ENCODE measurements at regions not wholly inside any gene's neighbourhood (a gene's known extent, or its start where the extent isn't known, plus 50 kb on each side); places are given as distances from the start of the nearest gene placed in this dataset.

DNA sequence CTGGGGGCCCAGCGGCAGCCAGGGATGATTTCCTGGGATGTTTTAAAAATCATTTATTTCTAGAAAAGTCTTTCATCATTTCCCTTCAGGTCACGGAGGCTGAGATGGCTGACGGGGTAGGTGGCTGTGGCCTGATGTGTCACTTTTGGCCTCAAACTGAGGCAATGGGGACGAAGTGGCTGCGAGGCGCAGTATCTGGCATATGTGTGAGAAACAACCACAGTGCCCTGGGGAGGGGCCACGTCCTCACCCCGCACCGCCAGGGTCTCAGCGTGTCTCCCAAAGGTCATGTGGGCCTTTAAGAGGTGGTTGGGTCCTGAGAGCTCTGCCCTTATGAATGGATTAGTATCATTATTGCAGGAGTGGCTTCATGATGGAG is 120.0 kb downstream of the CEBPB start:
- TF ChIP-seq, protein P1, sequence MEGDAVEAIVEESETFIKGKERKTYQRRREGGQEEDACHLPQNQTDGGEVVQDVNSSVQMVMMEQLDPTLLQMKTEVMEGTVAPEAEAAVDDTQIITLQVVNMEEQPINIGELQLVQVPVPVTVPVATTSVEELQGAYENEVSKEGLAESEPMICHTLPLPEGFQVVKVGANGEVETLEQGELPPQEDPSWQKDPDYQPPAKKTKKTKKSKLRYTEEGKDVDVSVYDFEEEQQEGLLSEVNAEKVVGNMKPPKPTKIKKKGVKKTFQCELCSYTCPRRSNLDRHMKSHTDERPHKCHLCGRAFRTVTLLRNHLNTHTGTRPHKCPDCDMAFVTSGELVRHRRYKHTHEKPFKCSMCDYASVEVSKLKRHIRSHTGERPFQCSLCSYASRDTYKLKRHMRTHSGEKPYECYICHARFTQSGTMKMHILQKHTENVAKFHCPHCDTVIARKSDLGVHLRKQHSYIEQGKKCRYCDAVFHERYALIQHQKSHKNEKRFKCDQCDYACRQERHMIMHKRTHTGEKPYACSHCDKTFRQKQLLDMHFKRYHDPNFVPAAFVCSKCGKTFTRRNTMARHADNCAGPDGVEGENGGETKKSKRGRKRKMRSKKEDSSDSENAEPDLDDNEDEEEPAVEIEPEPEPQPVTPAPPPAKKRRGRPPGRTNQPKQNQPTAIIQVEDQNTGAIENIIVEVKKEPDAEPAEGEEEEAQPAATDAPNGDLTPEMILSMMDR (IDR thresholded peaks at IDR 0.05), result no peak

DNA sequence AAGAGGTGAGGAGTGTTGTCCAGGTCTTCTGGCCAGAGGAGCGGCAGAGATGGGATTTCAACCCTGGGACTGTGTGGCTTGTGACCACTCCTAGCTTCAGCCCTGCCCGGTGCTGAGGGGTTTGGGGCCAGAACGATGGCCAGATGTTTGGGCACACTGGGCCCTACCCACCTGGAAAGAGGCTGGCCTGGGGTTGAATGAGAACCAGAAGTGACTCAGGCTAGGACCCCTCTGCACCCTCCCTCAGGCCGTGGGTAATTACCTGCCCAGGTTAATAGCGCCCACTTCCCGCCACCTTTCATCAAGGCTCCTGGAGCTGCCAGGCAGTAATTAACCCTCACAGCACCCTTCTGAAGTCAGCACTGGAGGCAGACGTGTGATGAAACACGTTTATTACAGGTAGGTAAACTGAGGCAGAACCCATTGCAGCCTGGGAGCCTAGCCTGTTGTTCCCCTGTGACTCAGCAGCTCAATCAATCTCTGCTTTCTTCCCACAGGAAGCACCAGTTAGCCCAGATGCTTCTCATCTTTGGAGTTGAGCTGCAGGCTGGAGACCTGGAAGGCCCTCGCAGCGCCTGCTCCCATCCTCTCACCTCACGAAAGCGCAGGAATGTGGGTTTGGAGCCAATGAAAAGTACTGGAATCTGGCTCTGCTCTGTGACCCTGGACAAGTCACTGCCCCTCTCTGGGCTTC is 120.8 kb downstream of the CEBPB start:
- TF ChIP-seq, protein P1 (IDR thresholded peaks at IDR 0.05), result no peak

DNA sequence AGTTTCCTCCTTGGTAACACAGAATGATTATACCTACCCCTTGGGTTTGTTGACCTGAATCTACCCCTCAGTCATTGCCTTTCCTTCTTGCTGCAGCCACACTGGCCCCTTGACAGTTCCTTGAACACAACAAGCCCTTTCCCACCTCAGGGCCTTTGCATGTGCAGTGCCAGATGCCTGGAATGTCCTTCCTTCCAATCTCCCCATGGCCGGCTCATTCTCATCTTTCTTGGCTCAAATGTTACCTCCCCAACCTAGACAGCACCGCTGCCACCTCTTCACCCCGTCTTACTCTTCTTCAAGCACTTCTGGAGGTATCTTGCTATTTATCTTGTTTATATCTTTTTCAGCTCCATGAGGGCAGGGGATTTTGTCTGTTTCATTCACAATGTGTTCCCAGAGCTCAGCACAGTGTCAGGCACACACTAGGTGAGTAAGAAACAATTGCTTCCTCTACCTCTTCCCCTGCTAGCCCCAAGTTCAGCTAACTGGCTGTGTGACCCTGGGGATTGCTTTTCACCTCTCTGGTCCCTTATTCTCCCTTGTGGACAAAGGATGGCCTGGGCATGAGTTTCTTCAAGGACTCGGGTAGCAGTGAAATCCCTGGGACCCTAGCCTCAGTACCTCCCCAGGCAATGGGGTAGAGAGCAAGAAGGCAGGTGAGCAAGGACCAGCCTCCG is 121.5 kb downstream of the CEBPB start:
- TF ChIP-seq, protein P1 (IDR thresholded peaks at IDR 0.05), result no peak

DNA sequence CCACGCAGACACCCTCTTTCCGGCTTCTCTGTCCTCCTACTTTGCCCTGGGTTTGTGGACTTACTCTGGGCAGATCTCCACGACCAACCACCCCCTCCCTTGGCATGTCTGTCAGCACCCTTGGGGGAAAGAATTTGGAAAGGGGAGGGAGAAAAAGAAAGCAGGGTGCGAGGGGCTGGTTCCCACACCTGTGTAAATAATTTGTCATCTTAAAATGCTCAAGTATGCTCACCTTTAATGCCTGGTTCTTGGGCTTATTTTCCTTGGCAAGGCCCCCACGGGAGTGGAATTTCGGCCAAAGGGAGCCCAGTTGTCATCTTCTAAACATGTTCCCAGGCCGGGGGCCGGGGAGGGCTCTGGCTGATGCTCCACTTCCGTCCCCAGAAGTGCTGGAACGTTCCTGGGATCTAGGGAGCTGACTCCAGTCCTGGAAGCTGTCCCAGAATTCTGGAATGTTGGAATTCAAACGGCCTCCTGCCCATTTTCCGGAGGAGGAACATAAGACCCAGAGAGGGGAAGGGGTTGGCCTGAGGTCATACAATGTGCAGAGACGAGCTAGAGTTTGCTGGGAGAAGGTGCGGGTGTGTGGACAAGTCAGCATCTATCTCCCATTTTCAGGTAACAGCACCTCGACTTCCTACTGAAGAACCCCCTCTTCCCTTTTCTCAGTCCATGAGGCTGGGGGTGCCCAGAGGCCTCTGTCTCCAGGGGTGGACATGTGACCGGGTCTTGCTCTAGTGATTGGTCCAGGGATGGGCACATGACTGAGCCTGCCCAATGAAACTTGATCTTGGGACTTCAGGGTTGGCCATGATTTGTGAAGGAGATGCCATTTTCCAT is 122.3 kb downstream of the CEBPB start:
- TF ChIP-seq, protein P1 (IDR thresholded peaks at IDR 0.05), result no peak

DNA sequence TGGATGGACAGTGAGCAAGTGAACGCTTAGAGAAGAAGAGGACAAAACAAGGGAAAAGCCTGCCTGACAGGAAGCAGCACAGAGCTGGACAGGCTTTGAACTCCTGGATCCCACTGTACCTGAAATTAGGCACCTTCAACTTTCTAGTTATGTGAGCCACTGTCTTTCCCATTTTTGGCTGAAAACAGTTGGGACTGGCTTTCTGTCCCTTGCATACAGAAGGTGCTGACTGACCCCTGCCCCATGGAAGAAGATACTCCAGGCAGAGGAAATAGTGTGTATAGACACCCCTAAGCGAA is 122.8 kb downstream of the CEBPB start:
- TF ChIP-seq, protein P1 (IDR thresholded peaks at IDR 0.05), result no peak

DNA sequence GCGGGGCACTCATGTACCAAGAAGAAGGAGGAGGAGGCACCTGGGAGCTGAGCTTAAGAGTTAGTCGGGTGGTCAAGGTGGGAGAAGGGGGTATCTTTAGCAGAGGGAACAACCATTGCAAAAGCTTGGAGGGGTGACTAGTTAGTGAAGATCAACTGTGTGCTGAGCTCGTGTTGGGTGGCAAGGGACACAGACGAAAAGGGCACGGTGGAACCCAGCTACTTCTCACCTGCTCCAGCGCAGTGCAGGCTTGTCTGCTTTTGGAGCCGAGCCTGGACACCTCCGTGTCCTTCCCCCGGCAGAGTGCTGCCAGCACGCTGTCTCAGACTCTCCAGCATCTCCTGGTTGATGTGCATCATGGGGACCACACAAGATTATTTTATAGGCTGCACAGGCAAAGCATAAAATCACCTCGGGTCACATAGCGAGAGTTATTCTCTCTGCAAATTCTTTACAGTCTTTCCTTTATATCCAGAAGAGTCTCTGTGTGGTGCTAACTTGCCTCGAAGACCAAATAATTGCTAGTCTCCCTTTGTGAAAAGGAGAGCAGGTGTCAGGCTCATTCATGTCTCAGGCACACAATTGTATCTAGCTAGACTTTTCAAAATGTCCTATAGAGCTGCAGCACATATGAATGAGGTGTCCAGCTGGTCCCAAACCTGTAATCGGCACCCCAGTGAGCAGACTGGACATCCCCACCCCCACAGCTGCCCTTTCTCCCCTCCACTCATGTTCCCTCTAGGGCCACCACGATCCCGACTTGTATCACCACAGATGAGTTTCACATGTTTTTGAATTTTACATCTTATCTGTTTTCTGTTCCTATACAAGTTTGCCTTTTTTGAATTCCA is 123.4 kb downstream of the CEBPB start:
- TF ChIP-seq, protein P1 (IDR thresholded peaks at IDR 0.05), result no peak

All from LNCAP (cell line).